Left cardiac atrium (tissue), 4 donors: ENCODE measurements at regions not wholly inside any gene's neighbourhood (a gene's known extent, or its start where the extent isn't known, plus 50 kb on each side); places are given as distances from the start of the nearest gene placed in this dataset.

ENCODE experiments used
- ATAC-seq, 2 donors: fragments of 200-7000 bp; cut with Tn5 transposase; one replicate each; pipeline ENCODE4 v1.9.1; 2020; ENCODE audit warnings: mild to moderate bottlenecking in 2 of 2, moderate library complexity in 2 of 2
- DNase-seq: peaks from one replicate; pipeline ENCODE4 v3.0.0-alpha.2; 2020
- intact Hi-C, 2 donors: fragments of 100-400 bp; cut with DNase I; formaldehyde crosslinking; loops; one replicate each; pipeline versions ENCODE4 v1.14.1 to v1.15.1; 2022 to 2023
- donor health status: DM: no; HTN: yes; CAD: no.
- donor health status: DM: no; HTN: yes; CAD: no; lungs with severe emphysema.
- donor health status: DM: yes; HTN: yes; CAD: no.
- donor health status: Dilated cardiomyopathy.

- intact Hi-C loops, result no loop called here
- peak; percentile 50 to 76 for ATAC-seq
- DNase-seq, result no peak
These were observed 111.8 kb downstream of the OAT start for GRCh38 chr10:124306922-124307371.

- no peak for ATAC-seq
- no peak for DNase-seq
- intact Hi-C loops, result no loop called here
These were observed 112.2 kb downstream of the OAT start for GRCh38 chr10:124306520-124306919.

GRCh38 chr10:124305984-124306383 is 112.7 kb downstream of the OAT start:
- no peak for ATAC-seq
- no peak for DNase-seq
- intact Hi-C loops, result no loop called here

GRCh38 chr10:124305131-124305530 is 113.6 kb downstream of the OAT start:
- no peak for DNase-seq
- no peak for ATAC-seq
- intact Hi-C loops, result no loop called here

- ATAC-seq (no peak), DNase-seq (no peak)
- intact Hi-C loops, result no loop called here
These were observed 114.9 kb downstream of the OAT start for GRCh38 chr10:124303662-124304418.

- intact Hi-C loops, result no loop called here
- no peak for DNase-seq
- ATAC-seq, result no peak
These were observed 115.7 kb downstream of the OAT start for GRCh38 chr10:124302951-124303505.

GRCh38 chr10:124301736-124302135 is 117.0 kb downstream of the OAT start:
- intact Hi-C loops, result no loop called here
- ATAC-seq (no peak), DNase-seq (no peak)

GRCh38 chr10:124300735-124301134 is 118.0 kb downstream of the OAT start:
- intact Hi-C loops, result no loop called here
- DNase-seq, result no peak
- ATAC-seq, result no peak

GRCh38 chr10:124300224-124300623 is 118.5 kb downstream of the OAT start:
- DNase-seq (no peak), ATAC-seq (no peak)
- intact Hi-C loops, result no loop called here

GRCh38 chr10:124299696-124300095 is 119.0 kb downstream of the OAT start:
- DNase-seq, result no peak
- ATAC-seq, result no peak
- intact Hi-C loops, result no loop called here

- ATAC-seq (no peak), DNase-seq (no peak)
- intact Hi-C loops, result no loop called here
These were observed 119.8 kb downstream of the OAT start for GRCh38 chr10:124298891-124299290.

GRCh38 chr10:124296813-124297788 is 121.6 kb downstream of the OAT start:
- no peak for ATAC-seq
- intact Hi-C loops, result no loop called here
- no peak for DNase-seq

- intact Hi-C loops, result no loop called here
- DNase-seq (no peak), ATAC-seq (no peak)
These were observed 122.5 kb downstream of the OAT start for GRCh38 chr10:124296121-124296812.

GRCh38 chr10:124294811-124295770 is 123.6 kb downstream of the OAT start:
- intact Hi-C loops, result no loop called here
- ATAC-seq, result no peak
- no peak for DNase-seq

GRCh38 chr10:124293616-124294449 is 124.9 kb downstream of the OAT start:
- no peak for ATAC-seq
- DNase-seq, result no peak
- intact Hi-C loops, result no loop called here

GRCh38 chr10:124292911-124293615 is 125.7 kb downstream of the OAT start:
- DNase-seq (no peak), ATAC-seq (no peak)
- intact Hi-C loops, result no loop called here
